Endothelial cell of umbilical vein (primary cell): ENCODE measurements at regions not wholly inside any gene's neighbourhood (a gene's known extent, or its start where the extent isn't known, plus 50 kb on each side); places are given as distances from the start of the nearest gene placed in this dataset.

ENCODE experiments used
- BruUV-seq: library from RNA; stranded (reverse); fragments of 400-500 nt; replicated peaks from 2 replicates; lab custom pipeline; 2021; lab: Mats Ljungman, UMichigan
- CTCF ChIA-PET: fragments of 300-600, 350-600 bp; sonication (Branson Sonifier 250); formaldehyde crosslinking; loops from one replicate; lab custom pipeline; 2021; ENCODE audit warnings: antibody characterized with exemption, inconsistent platforms; lab: Charles Lee
- POLR2A ChIA-PET: fragments of 300-600, 350-600 bp; sonication (Branson Sonifier 250); formaldehyde crosslinking; loops from one replicate; lab custom pipeline; 2021; ENCODE audit warnings: antibody characterized with exemption, inconsistent platforms; lab: Charles Lee
- DNase-seq: peaks from one replicate; pipeline ENCODE4 v3.0.0-alpha.2; 2011; ENCODE audit warnings: low read depth, low spot score
- FAIRE-seq: peaks from 2 replicates; lab custom pipeline; 2011; peaks lifted over from hg19 to GRCh38; lab: Jason Lieb, UNC
- H2AFZ ChIP-seq: 2 replicates; pipeline ENCODE4 v1.6.0; 2012; ENCODE audit warnings: low read depth, low read length, control low read depth, inconsistent platforms
- H3K27ac ChIP-seq: 2 replicates; pipeline ENCODE4 v1.5.1; 2011; ENCODE audit warnings: low read depth, mild to moderate bottlenecking, control low read depth, low read length, moderate library complexity; ENCODE audit not compliant: insufficient read depth
- H3K27me3 ChIP-seq, 2 experiments: 2 replicates each; pipeline versions ENCODE4 v1.6.0 to v1.6.1; 2011; ENCODE audit warnings: low read length in 2 of 2, mixed read lengths in 1 of 2; ENCODE audit not compliant: control insufficient read depth in 2 of 2, insufficient read depth in 2 of 2
- H3K36me3 ChIP-seq, 2 experiments: 2 replicates in 1 of 2; 3 replicates in 1 of 2; pipeline ENCODE4 v1.5.1; 2011; ENCODE audit warnings: low read length in 2 of 2, mild to moderate bottlenecking in 1 of 2, moderate library complexity in 1 of 2; ENCODE audit not compliant: control insufficient read depth in 2 of 2, insufficient read depth in 2 of 2; ENCODE audit errors: extremely low read depth in 1 of 2
- H3K4me1 ChIP-seq: 3 replicates; pipeline ENCODE4 v1.5.1; 2011; ENCODE audit warnings: mild to moderate bottlenecking, low read length; ENCODE audit not compliant: control insufficient read depth, insufficient read depth; ENCODE audit errors: extremely low read depth
- H3K4me2 ChIP-seq: 2 replicates; pipeline ENCODE4 v1.6.1; 2011; ENCODE audit warnings: low read length, control low read depth, mixed read lengths; ENCODE audit not compliant: insufficient read depth
- H3K4me3 ChIP-seq, 3 experiments: fragments of 200-600 bp in 1 of 3; sonication (generic), shearing (Covaris generic) in 1 of 3; replicated peaks in 1 of 3; 2 replicates each; pipeline ENCODE4 v1.5.1; 2011 to 2016; ENCODE audit warnings: control low read depth in 3 of 3, low read length in 3 of 3, mild to moderate bottlenecking in 2 of 3, inconsistent platforms in 1 of 3, low read depth in 1 of 3, moderate library complexity in 1 of 3; ENCODE audit not compliant: insufficient read depth in 1 of 3
- H3K79me2 ChIP-seq: 2 replicates; pipeline ENCODE4 v1.6.0; 2012; ENCODE audit warnings: low read length, inconsistent platforms; ENCODE audit not compliant: control insufficient read depth, insufficient read depth
- H3K9ac ChIP-seq: replicated peaks from 2 replicates; pipeline ENCODE3; 2011; ENCODE audit warnings: low read length, control low read depth; ENCODE audit not compliant: insufficient read depth; ENCODE audit errors: extremely low read depth
- H3K9me1 ChIP-seq: replicated peaks from 3 replicates; pipeline ENCODE4 v1.6.0; 2011; ENCODE audit warnings: mild to moderate bottlenecking, low read length; ENCODE audit not compliant: control insufficient read depth, insufficient read depth; ENCODE audit errors: extremely low read depth
- H3K9me3 ChIP-seq: replicated peaks from 2 replicates; pipeline ENCODE4 v1.5.1; 2012; ENCODE audit warnings: low read length, inconsistent platforms; ENCODE audit not compliant: control insufficient read depth, insufficient read depth
- H4K20me1 ChIP-seq: replicated peaks from 2 replicates; pipeline ENCODE3; 2011; ENCODE audit warnings: mild to moderate bottlenecking, low read length; ENCODE audit not compliant: control insufficient read depth, insufficient read depth; ENCODE audit errors: extremely low read depth
- CTCF ChIP-seq, 2 donors: IDR thresholded peaks; 1 replicate in 1 of 2; 2 replicates in 1 of 2; pipeline ENCODE4 v1.5.1; 2011; ENCODE audit warnings: low read length in 2 of 2, mild to moderate bottlenecking in 2 of 2, moderate library complexity in 2 of 2, control low read depth in 1 of 2, inconsistent platforms in 1 of 2, low read depth in 1 of 2; ENCODE audit not compliant: insufficient read depth in 1 of 2; ENCODE audit errors: extremely low read depth in 1 of 2
- EZH2 ChIP-seq: IDR thresholded peaks from 2 replicates; pipeline ENCODE4 v1.6.1; 2012; ENCODE audit warnings: borderline replicate concordance, low read depth, mild to moderate bottlenecking, moderate library complexity, low read length, inconsistent platforms; ENCODE audit not compliant: severe bottlenecking
- FOS ChIP-seq: IDR thresholded peaks from 2 replicates; pipeline ENCODE4 v1.6.1; 2011; ENCODE audit warnings: mild to moderate bottlenecking, low read length, moderate library complexity, borderline replicate concordance; ENCODE audit not compliant: insufficient read depth
- GATA2 ChIP-seq: IDR thresholded peaks from 2 replicates; pipeline ENCODE4 v1.7.0; 2011; ENCODE audit warnings: low read depth, mild to moderate bottlenecking, moderate library complexity, mixed read lengths, low read length; ENCODE audit not compliant: insufficient read length, insufficient read depth
- JUN ChIP-seq: IDR thresholded peaks from 2 replicates; pipeline ENCODE4 v1.6.1; 2011; ENCODE audit warnings: borderline replicate concordance, low read depth; ENCODE audit not compliant: insufficient read length, insufficient read depth
- MAX ChIP-seq: IDR thresholded peaks from 2 replicates; pipeline ENCODE4 v1.6.1; 2011; ENCODE audit not compliant: insufficient read depth, insufficient read length
- MYC ChIP-seq: IDR thresholded peaks from one replicate; pipeline ENCODE4 v1.6.1; 2011; ENCODE audit warnings: mild to moderate bottlenecking, low read depth, low read length
- POLR2A ChIP-seq: IDR thresholded peaks from 2 replicates; pipeline ENCODE4 v1.6.1; 2012; ENCODE audit warnings: low read depth, mild to moderate bottlenecking, control low read depth, low read length
- POLR2AphosphoS5 ChIP-seq: IDR thresholded peaks from 2 replicates; pipeline ENCODE4 v1.6.1; 2012; ENCODE audit warnings: low read depth, mild to moderate bottlenecking, control low read depth, low read length, moderate library complexity; ENCODE audit not compliant: insufficient read depth
- dilution Hi-C: fragments of 300-500 bp; cut with MboI; formaldehyde crosslinking; loops from one replicate; pipeline ENCODE4 v1.15.0; 2019; ENCODE audit warnings: low sequenced_read_pairs; ENCODE audit not compliant: extremely low pct_ligation_motif_present
- intact Hi-C: fragments of 100-400 bp; cut with micrococcal nuclease; formaldehyde crosslinking; loops from one replicate; pipeline ENCODE4 v1.10.0; 2022

GRCh38 chr1:200496937-200497336 lies 87.1 kb upstream of the ZNF281 start:
- POLR2A ChIA-PET: no interaction called here
- Histone ChIP-seq H3K9me1 (no peaks in the 10 kb centered on the region), H3K4me3 (no peak overlapping the region), H3K4me2 (no peak overlapping the region), H3K27me3 (peaks cover 0 to 9% of the 10 kb centered on the region in 2 experiments), H3K9ac (no peak overlapping the region), H3K4me1 (no peaks in the 10 kb centered on the region), H3K79me2 (no peaks in the 10 kb centered on the region), H4K20me1 (no peaks in the 10 kb centered on the region), H2AFZ (no peak overlapping the region), H3K27ac (no peak overlapping the region), H3K9me3 (no peaks in the 10 kb centered on the region), H3K36me3 (no peaks in the 10 kb centered on the region)
- no peak for TF ChIP-seq GATA2
- TF ChIP-seq FOS: no peak
- no peak for TF ChIP-seq MAX
- TF ChIP-seq POLR2A: no peak
- no peak for TF ChIP-seq POLR2AphosphoS5
- TF ChIP-seq EZH2: no peak
- no peak for TF ChIP-seq MYC
- TF ChIP-seq CTCF (IDR thresholded peaks at IDR 0.05; ENCODE audit: extremely low read depth in 1 of 2, insufficient read depth in 1 of 2, low read depth in 1 of 2, low read length in 2 of 2): no peak
- no peak for TF ChIP-seq JUN
- BruUV-seq: no TSS peak
- dilution Hi-C loops: no loop called here
- DNase-seq: no peak
- intact Hi-C loops: no loop called here
- no peak for FAIRE-seq
- CTCF ChIA-PET: interaction anchor here (3.1 kb wide), 1 partner anchor 217 kb away, joined by 10 read pairs; no protein-coding TSS in a partner anchor
